AG10803 (cell line): ENCODE measurements at regions not wholly inside any gene's neighbourhood (a gene's known extent, or its start where the extent isn't known, plus 50 kb on each side); places are given as distances from the start of the nearest gene placed in this dataset.

ENCODE experiments used
- DNase-seq: peaks from one replicate; pipeline ENCODE4 v3.0.0; 2010; ENCODE audit warnings: low read depth
- H3K4me3 ChIP-seq: 2 replicates; pipeline ENCODE4 v1.5.1; 2011; ENCODE audit warnings: mild to moderate bottlenecking, low read length, control low read depth
- CTCF ChIP-seq: conservative IDR thresholded peaks from 2 replicates; pipeline ENCODE4 v1.5.1; 2011; ENCODE audit warnings: mild to moderate bottlenecking, low read length, control low read depth, inconsistent platforms

- no peak for TF ChIP-seq CTCF
- no peak for DNase-seq
- no peak overlapping the region for H3K4me3 ChIP-seq
These were observed 664.5 kb downstream of the RAPGEF2 start for GRCh38 chr4:159767406-159767805.

GRCh38 chr4:159768016-159768415 lies 665.1 kb downstream of the RAPGEF2 start:
- TF ChIP-seq CTCF, result no peak
- no peak overlapping the region for H3K4me3 ChIP-seq
- no peak for DNase-seq

GRCh38 chr4:159770401-159770800 lies 667.5 kb downstream of the RAPGEF2 start:
- TF ChIP-seq CTCF, result no peak
- no peak overlapping the region for H3K4me3 ChIP-seq
- DNase-seq, result no peak

GRCh38 chr4:159770969-159771368 lies 668.1 kb downstream of the RAPGEF2 start:
- DNase-seq, result no peak
- no peak for TF ChIP-seq CTCF

GRCh38 chr4:159776961-159777360 lies 674.1 kb downstream of the RAPGEF2 start:
- TF ChIP-seq CTCF, result no peak
- no peak overlapping the region for H3K4me3 ChIP-seq
- no peak for DNase-seq

More at GRCh38 chr4:159770969-159771368, 668.1 kb downstream of the RAPGEF2 start:
- no peak overlapping the region for H3K4me3 ChIP-seq

- TF ChIP-seq CTCF, result no peak
- DNase-seq, result no peak
- no peak overlapping the region for H3K4me3 ChIP-seq
These were observed 674.8 kb downstream of the RAPGEF2 start for GRCh38 chr4:159777689-159778088.

- no peak for DNase-seq
- TF ChIP-seq CTCF, result no peak
- H3K4me3 ChIP-seq, result no peak overlapping the region
These were observed 675.4 kb downstream of the RAPGEF2 start for GRCh38 chr4:159778298-159778697.
